DOHH2 (cell line): ENCODE measurements at regions not wholly inside any gene's neighbourhood (a gene's known extent, or its start where the extent isn't known, plus 50 kb on each side); places are given as distances from the start of the nearest gene placed in this dataset.

ENCODE experiments used
- H3F3A ChIP-seq: fragments of 200-600 bp; sonication (generic), shearing (Covaris generic); 2 replicates; pipeline ENCODE4 v1.6.0; 2016; ENCODE audit warnings: antibody characterized with exemption, mild to moderate bottlenecking; ENCODE audit not compliant: control insufficient read depth, insufficient read depth
- H3K27ac ChIP-seq: fragments of 200-600 bp; sonication (generic); 2 replicates; pipeline ENCODE4 v1.5.1; 2014; ENCODE audit warnings: low read depth, mild to moderate bottlenecking, low read length, moderate library complexity
- H3K27me3 ChIP-seq: fragments of 200-600 bp; sonication (generic); 2 replicates; pipeline ENCODE4 v1.6.1; 2014; ENCODE audit warnings: mild to moderate bottlenecking, low read length, mixed read lengths; ENCODE audit not compliant: control insufficient read depth
- H3K36me3 ChIP-seq: fragments of 200-600 bp; sonication (generic); 2 replicates; pipeline ENCODE4 v1.6.1; 2014; ENCODE audit warnings: mild to moderate bottlenecking, low read length, moderate library complexity, mixed read lengths; ENCODE audit not compliant: control insufficient read depth
- H3K4me1 ChIP-seq: fragments of 200-600 bp; sonication (generic); 2 replicates; pipeline ENCODE4 v1.6.1; 2014; ENCODE audit warnings: mild to moderate bottlenecking, low read length, mixed read lengths; ENCODE audit not compliant: control insufficient read depth
- H3K4me2 ChIP-seq: fragments of 200-600 bp; sonication (generic); 2 replicates; pipeline ENCODE4 v1.6.0; 2014; ENCODE audit warnings: mild to moderate bottlenecking, low read length, moderate library complexity
- H3K4me3 ChIP-seq: fragments of 200-600 bp; sonication (generic); 2 replicates; pipeline ENCODE4 v1.5.1; 2014; ENCODE audit warnings: mild to moderate bottlenecking, low read length, mixed read lengths
- H3K79me2 ChIP-seq: fragments of 200-600 bp; sonication (generic); 2 replicates; pipeline ENCODE4 v1.6.1; 2014; ENCODE audit warnings: mild to moderate bottlenecking, low read length, mixed read lengths; ENCODE audit not compliant: control insufficient read depth
- H3K9me2 ChIP-seq: fragments of 200-600 bp; sonication (generic); replicated peaks from 2 replicates; pipeline ENCODE4 v1.6.1; 2014; ENCODE audit warnings: mild to moderate bottlenecking, low read length, mixed read lengths; ENCODE audit not compliant: control insufficient read depth
- H3K9me3 ChIP-seq: fragments of 200-600 bp; sonication (generic); 2 replicates; pipeline ENCODE4 v1.6.1; 2014; ENCODE audit warnings: antibody characterized with exemption, low read length, mixed read lengths; ENCODE audit not compliant: control insufficient read depth, insufficient read depth
- H4K20me1 ChIP-seq: fragments of 200-600 bp; sonication (generic); 2 replicates; pipeline ENCODE4 v1.6.0; 2014; ENCODE audit warnings: low read depth, mild to moderate bottlenecking, antibody characterized with exemption, low read length, moderate library complexity; ENCODE audit not compliant: control insufficient read depth, insufficient read depth
- CTCF ChIP-seq: fragments of 200-600 bp; sonication (generic); IDR thresholded peaks from one replicate; pipeline ENCODE4 v1.5.1; 2014; ENCODE audit warnings: antibody characterized with exemption, mild to moderate bottlenecking, low read depth, low read length; ENCODE audit not compliant: poor library complexity, severe bottlenecking
- EZH2phosphoT487 ChIP-seq: fragments of 200-600 bp; sonication (generic); IDR thresholded peaks from 2 replicates; pipeline ENCODE4 v1.6.1; 2017; ENCODE audit warnings: borderline replicate concordance, mild to moderate bottlenecking, antibody characterized with exemption, low read length, moderate library complexity, mixed read lengths

GRCh38 chr14:101284711-101285110 lies 276.6 kb upstream of the DIO3 start:
- Histone ChIP-seq H3K4me1 (no peaks in the 10 kb centered on the region), H3K4me2 (no peak overlapping the region), H3K27ac (no peak overlapping the region), H3K36me3 (no peaks in the 10 kb centered on the region), H3F3A (no peaks in the 10 kb centered on the region), H3K9me3 (peaks cover 6% of the 10 kb centered on the region; the same call in 1 of the 2 replicates), H3K9me2 (no peaks in the 10 kb centered on the region), H3K4me3 (no peak overlapping the region), H3K79me2 (no peaks in the 10 kb centered on the region), H4K20me1 (no peaks in the 10 kb centered on the region), H3K27me3 (no peaks in the 10 kb centered on the region)
- no peak for TF ChIP-seq EZH2phosphoT487
- no peak for TF ChIP-seq CTCF

- H3K4me2 ChIP-seq: no peak overlapping the region
Observed at GRCh38 chr14:101286271-101287018, 274.9 kb upstream of the DIO3 start.

GRCh38 chr14:101288436-101289229 lies 272.7 kb upstream of the DIO3 start:
- Histone ChIP-seq H3K4me1 (no peaks in the 10 kb centered on the region), H3K9me2 (no peaks in the 10 kb centered on the region), H3K9me3 (no peaks in the 10 kb centered on the region), H3K27me3 (no peaks in the 10 kb centered on the region), H3K4me2 (no peak overlapping the region), H4K20me1 (no peaks in the 10 kb centered on the region), H3F3A (no peaks in the 10 kb centered on the region), H3K36me3 (no peaks in the 10 kb centered on the region), H3K4me3 (no peak overlapping the region), H3K79me2 (no peaks in the 10 kb centered on the region), H3K27ac (no peak overlapping the region)
- no peak for TF ChIP-seq CTCF
- TF ChIP-seq EZH2phosphoT487: no peak

More at GRCh38 chr14:101286271-101287018, 274.9 kb upstream of the DIO3 start:
- no peak overlapping the region for H3K4me3 ChIP-seq
- no peaks in the 10 kb centered on the region for H3F3A ChIP-seq
- no peaks in the 10 kb centered on the region for H3K4me1 ChIP-seq
- H3K9me2 ChIP-seq: no peaks in the 10 kb centered on the region
- H3K27me3 ChIP-seq: no peaks in the 10 kb centered on the region
- no peak overlapping the region for H3K27ac ChIP-seq
- H3K36me3 ChIP-seq: no peaks in the 10 kb centered on the region
- TF ChIP-seq EZH2phosphoT487 (no peak), CTCF (no peak)
- no peaks in the 10 kb centered on the region for H4K20me1 ChIP-seq
- H3K9me3 ChIP-seq: peaks cover 6% of the 10 kb centered on the region; the same call in 1 of the 2 replicates
- no peaks in the 10 kb centered on the region for H3K79me2 ChIP-seq
